ENCODE measurements at regions not wholly inside any gene's neighbourhood (a gene's known extent, or its start where the extent isn't known, plus 50 kb on each side); places are given as distances from the start of the nearest gene placed in this dataset.

- H3K9me3 Mint-ChIP-seq, result peaks cover 6% of the 10 kb centered on the region
- H3K27me3 Mint-ChIP-seq (ENCODE audit: low read depth), result peaks cover 3% of the 10 kb centered on the region
- CTCF ChIA-PET, result no interaction called here
- intact Hi-C loops (cut with micrococcal nuclease), result no loop called here
- H3K4me3 Mint-ChIP-seq, result no peak overlapping the region
- no peak overlapping the region for H3K27ac Mint-ChIP-seq
- DNase-seq, result no peak
- H3K4me1 Mint-ChIP-seq (ENCODE audit: low read depth), result no peaks in the 10 kb centered on the region
- peaks cover 1% of the 10 kb centered on the region for H3K36me3 Mint-ChIP-seq (ENCODE audit: low read depth)
Measured at GRCh38 chr10:2463316-2463715, 604.0 kb upstream of the PFKP start.

GRCh38 chr10:2462581-2462980 is 604.8 kb upstream of the PFKP start:
- intact Hi-C loops (cut with micrococcal nuclease), result no loop called here
- Mint-ChIP-seq H3K27me3 (ENCODE audit: low read depth) (peaks cover 3% of the 10 kb centered on the region), H3K4me1 (ENCODE audit: low read depth) (no peaks in the 10 kb centered on the region), H3K9me3 (peaks cover 6% of the 10 kb centered on the region), H3K36me3 (ENCODE audit: low read depth) (peaks cover 1% of the 10 kb centered on the region), H3K4me3 (no peak overlapping the region), H3K27ac (no peak overlapping the region)
- DNase-seq, result no peak
- CTCF ChIA-PET, result no interaction called here

- CTCF ChIA-PET, result no interaction called here
- no peak for DNase-seq
- H3K9me3 Mint-ChIP-seq, result peaks cover 5% of the 10 kb centered on the region
- H3K27ac Mint-ChIP-seq, result no peak overlapping the region
- peaks cover 3% of the 10 kb centered on the region for H3K27me3 Mint-ChIP-seq (ENCODE audit: low read depth)
- no peaks in the 10 kb centered on the region for H3K4me1 Mint-ChIP-seq (ENCODE audit: low read depth)
- intact Hi-C loops (cut with micrococcal nuclease), result no loop called here
- peaks cover 1% of the 10 kb centered on the region for H3K36me3 Mint-ChIP-seq (ENCODE audit: low read depth)
- H3K4me3 Mint-ChIP-seq, result no peak overlapping the region
Measured at GRCh38 chr10:2460812-2461211, 606.5 kb upstream of the PFKP start.

- Mint-ChIP-seq H3K27me3 (ENCODE audit: low read depth) (peaks cover 3% of the 10 kb centered on the region), H3K4me1 (ENCODE audit: low read depth) (no peaks in the 10 kb centered on the region)
Measured at GRCh38 chr10:2459713-2460112, 607.6 kb upstream of the PFKP start.

GRCh38 chr10:2456834-2457233 is 610.5 kb upstream of the PFKP start:
- CTCF ChIA-PET, result no interaction called here
- peaks cover 2% of the 10 kb centered on the region for H3K9me3 Mint-ChIP-seq
- no peaks in the 10 kb centered on the region for H3K36me3 Mint-ChIP-seq (ENCODE audit: low read depth)
- no peak for DNase-seq
- intact Hi-C loops (cut with micrococcal nuclease), result no loop called here
- H3K27me3 Mint-ChIP-seq (ENCODE audit: low read depth), result peaks cover 3% of the 10 kb centered on the region
- H3K4me1 Mint-ChIP-seq (ENCODE audit: low read depth), result no peaks in the 10 kb centered on the region
- H3K27ac Mint-ChIP-seq, result no peak overlapping the region
- H3K4me3 Mint-ChIP-seq, result no peak overlapping the region

More at GRCh38 chr10:2459713-2460112, 607.6 kb upstream of the PFKP start:
- peaks cover 1% of the 10 kb centered on the region for H3K36me3 Mint-ChIP-seq (ENCODE audit: low read depth)
- CTCF ChIA-PET, result no interaction called here
- DNase-seq, result no peak
- no peak overlapping the region for H3K27ac Mint-ChIP-seq
- peaks cover 2% of the 10 kb centered on the region for H3K9me3 Mint-ChIP-seq
- intact Hi-C loops (cut with micrococcal nuclease), result no loop called here
- H3K4me3 Mint-ChIP-seq, result no peak overlapping the region

- CTCF ChIA-PET, result no interaction called here
- Mint-ChIP-seq H3K27ac (no peak overlapping the region), H3K4me3 (no peak overlapping the region), H3K4me1 (ENCODE audit: low read depth) (no peaks in the 10 kb centered on the region), H3K36me3 (ENCODE audit: low read depth) (no peaks in the 10 kb centered on the region), H3K27me3 (ENCODE audit: low read depth) (peaks cover 2% of the 10 kb centered on the region), H3K9me3 (no peaks in the 10 kb centered on the region)
- intact Hi-C loops (cut with micrococcal nuclease), result no loop called here
- DNase-seq, result no peak
Measured at GRCh38 chr10:2445370-2445769, 622.0 kb upstream of the PFKP start.

- Mint-ChIP-seq H3K27ac (no peak overlapping the region), H3K9me3 (peaks cover 3% of the 10 kb centered on the region), H3K4me1 (ENCODE audit: low read depth) (no peaks in the 10 kb centered on the region), H3K4me3 (no peak overlapping the region), H3K36me3 (ENCODE audit: low read depth) (no peaks in the 10 kb centered on the region), H3K27me3 (ENCODE audit: low read depth) (peaks cover 7% of the 10 kb centered on the region)
- intact Hi-C loops (cut with micrococcal nuclease), result no loop called here
- CTCF ChIA-PET, result no interaction called here
- DNase-seq, result no peak
Measured at GRCh38 chr10:2439983-2440382, 627.4 kb upstream of the PFKP start.

- DNase-seq, result no peak
- peaks cover 8% of the 10 kb centered on the region for H3K27me3 Mint-ChIP-seq (ENCODE audit: low read depth)
- CTCF ChIA-PET, result no interaction called here
- H3K27ac Mint-ChIP-seq, result no peak overlapping the region
- H3K9me3 Mint-ChIP-seq, result peaks cover 4% of the 10 kb centered on the region
- no peaks in the 10 kb centered on the region for H3K36me3 Mint-ChIP-seq (ENCODE audit: low read depth)
- no peaks in the 10 kb centered on the region for H3K4me1 Mint-ChIP-seq (ENCODE audit: low read depth)
- intact Hi-C loops (cut with micrococcal nuclease), result no loop called here
- no peak overlapping the region for H3K4me3 Mint-ChIP-seq
Measured at GRCh38 chr10:2439000-2439399, 628.3 kb upstream of the PFKP start.

- CTCF ChIA-PET, result no interaction called here
- intact Hi-C loops (cut with micrococcal nuclease), result no loop called here
- Mint-ChIP-seq H3K27ac (no peak overlapping the region), H3K27me3 (ENCODE audit: low read depth) (peaks cover 8% of the 10 kb centered on the region), H3K4me1 (ENCODE audit: low read depth) (no peaks in the 10 kb centered on the region), H3K4me3 (no peak overlapping the region), H3K9me3 (peaks cover 4% of the 10 kb centered on the region), H3K36me3 (ENCODE audit: low read depth) (no peaks in the 10 kb centered on the region)
- no peak for DNase-seq
Measured at GRCh38 chr10:2438248-2438939, 629.0 kb upstream of the PFKP start.

- CTCF ChIA-PET, result no interaction called here
- DNase-seq, result no peak
- no peaks in the 10 kb centered on the region for H3K36me3 Mint-ChIP-seq (ENCODE audit: low read depth)
- H3K27ac Mint-ChIP-seq, result no peak overlapping the region
- peaks cover 4% of the 10 kb centered on the region for H3K9me3 Mint-ChIP-seq
- H3K27me3 Mint-ChIP-seq (ENCODE audit: low read depth), result peaks cover 8% of the 10 kb centered on the region
- no peaks in the 10 kb centered on the region for H3K4me1 Mint-ChIP-seq (ENCODE audit: low read depth)
- intact Hi-C loops (cut with micrococcal nuclease), result no loop called here
- H3K4me3 Mint-ChIP-seq, result no peak overlapping the region
Measured at GRCh38 chr10:2436933-2437332, 630.4 kb upstream of the PFKP start.

GRCh38 chr10:2431961-2432360 is 635.4 kb upstream of the PFKP start:
- Mint-ChIP-seq H3K9me3 (peaks cover 4% of the 10 kb centered on the region), H3K36me3 (ENCODE audit: low read depth) (no peaks in the 10 kb centered on the region), H3K4me3 (no peak overlapping the region), H3K27me3 (ENCODE audit: low read depth) (peaks cover 13% of the 10 kb centered on the region), H3K4me1 (ENCODE audit: low read depth) (no peaks in the 10 kb centered on the region), H3K27ac (no peak overlapping the region)
- DNase-seq, result no peak
- intact Hi-C loops (cut with micrococcal nuclease), result no loop called here
- CTCF ChIA-PET, result no interaction called here

- intact Hi-C loops (cut with micrococcal nuclease), result no loop called here
- Mint-ChIP-seq H3K36me3 (ENCODE audit: low read depth) (no peaks in the 10 kb centered on the region), H3K9me3 (no peaks in the 10 kb centered on the region), H3K27ac (no peak overlapping the region), H3K4me3 (no peak overlapping the region), H3K4me1 (ENCODE audit: low read depth) (no peaks in the 10 kb centered on the region), H3K27me3 (ENCODE audit: low read depth) (peaks cover 17% of the 10 kb centered on the region)
- DNase-seq, result no peak
- CTCF ChIA-PET, result no interaction called here
Measured at GRCh38 chr10:2427412-2427811, 639.9 kb upstream of the PFKP start.

GRCh38 chr10:2425320-2425719 is 642.0 kb upstream of the PFKP start:
- CTCF ChIA-PET, result no interaction called here
- no peak overlapping the region for H3K4me3 Mint-ChIP-seq
- no peak overlapping the region for H3K27ac Mint-ChIP-seq
- intact Hi-C loops (cut with micrococcal nuclease), result no loop called here
- H3K9me3 Mint-ChIP-seq, result no peaks in the 10 kb centered on the region
- H3K36me3 Mint-ChIP-seq (ENCODE audit: low read depth), result no peaks in the 10 kb centered on the region
- no peaks in the 10 kb centered on the region for H3K4me1 Mint-ChIP-seq (ENCODE audit: low read depth)
- no peak for DNase-seq
- H3K27me3 Mint-ChIP-seq (ENCODE audit: low read depth), result peaks cover 17% of the 10 kb centered on the region

Data from activated naive CD4-positive, alpha-beta T cell treated with anti-CD3 and anti-CD28 coated beads for 36 hours (primary cell).